Central memory CD8-positive, alpha-beta T cell (primary cell): ENCODE measurements at regions not wholly inside any gene's neighbourhood (a gene's known extent, or its start where the extent isn't known, plus 50 kb on each side); places are given as distances from the start of the nearest gene placed in this dataset.

ENCODE experiments used
- ATAC-seq: fragments of 150-1000 bp; cut with Tn5 transposase; replicated peaks from 2 replicates; pipeline ENCODE4 v1.10.0; 2022; ENCODE audit warnings: mild to moderate bottlenecking, moderate FRiP score, moderate number of reproducible peaks; ENCODE audit not compliant: poor library complexity, severe bottlenecking; ENCODE audit errors: extremely low read depth
- DNase-seq, 2 donors: peaks; one replicate each; pipeline ENCODE4 v3.0.0; 2021; ENCODE audit warnings: low spot score in 2 of 2
- H3K27ac Mint-ChIP-seq: one replicate; pipeline ENCODE4 v1.8.0; 2022; ENCODE audit warnings: low read depth, mild to moderate bottlenecking, moderate library complexity, mixed read lengths
- H3K27me3 Mint-ChIP-seq: one replicate; pipeline ENCODE4 v1.8.0; 2022; ENCODE audit warnings: mixed read lengths
- H3K36me3 Mint-ChIP-seq: one replicate; pipeline ENCODE4 v1.8.0; 2022; ENCODE audit warnings: mild to moderate bottlenecking, moderate library complexity, mixed read lengths; ENCODE audit not compliant: insufficient read depth
- H3K4me1 Mint-ChIP-seq: one replicate; pipeline ENCODE4 v1.8.0; 2022; ENCODE audit warnings: mixed read lengths
- H3K4me3 Mint-ChIP-seq: one replicate; pipeline ENCODE4 v1.8.0; 2022; ENCODE audit warnings: mild to moderate bottlenecking, moderate library complexity, mixed read lengths
- H3K9me3 Mint-ChIP-seq: one replicate; pipeline ENCODE4 v1.8.0; 2022; ENCODE audit warnings: mixed read lengths

GRCh38 chr4:153081693-153082092 is 122.5 kb upstream of the TRIM2 start:
- Mint-ChIP-seq H3K4me1 (peaks cover 13% of the 10 kb centered on the region), H3K27me3 (peaks cover 41% of the 10 kb centered on the region), H3K9me3 (no peaks in the 10 kb centered on the region), H3K4me3 (no peak overlapping the region), H3K27ac (no peak overlapping the region), H3K36me3 (peaks cover 1% of the 10 kb centered on the region)
- ATAC-seq = no peak
- no peak for DNase-seq

DNA sequence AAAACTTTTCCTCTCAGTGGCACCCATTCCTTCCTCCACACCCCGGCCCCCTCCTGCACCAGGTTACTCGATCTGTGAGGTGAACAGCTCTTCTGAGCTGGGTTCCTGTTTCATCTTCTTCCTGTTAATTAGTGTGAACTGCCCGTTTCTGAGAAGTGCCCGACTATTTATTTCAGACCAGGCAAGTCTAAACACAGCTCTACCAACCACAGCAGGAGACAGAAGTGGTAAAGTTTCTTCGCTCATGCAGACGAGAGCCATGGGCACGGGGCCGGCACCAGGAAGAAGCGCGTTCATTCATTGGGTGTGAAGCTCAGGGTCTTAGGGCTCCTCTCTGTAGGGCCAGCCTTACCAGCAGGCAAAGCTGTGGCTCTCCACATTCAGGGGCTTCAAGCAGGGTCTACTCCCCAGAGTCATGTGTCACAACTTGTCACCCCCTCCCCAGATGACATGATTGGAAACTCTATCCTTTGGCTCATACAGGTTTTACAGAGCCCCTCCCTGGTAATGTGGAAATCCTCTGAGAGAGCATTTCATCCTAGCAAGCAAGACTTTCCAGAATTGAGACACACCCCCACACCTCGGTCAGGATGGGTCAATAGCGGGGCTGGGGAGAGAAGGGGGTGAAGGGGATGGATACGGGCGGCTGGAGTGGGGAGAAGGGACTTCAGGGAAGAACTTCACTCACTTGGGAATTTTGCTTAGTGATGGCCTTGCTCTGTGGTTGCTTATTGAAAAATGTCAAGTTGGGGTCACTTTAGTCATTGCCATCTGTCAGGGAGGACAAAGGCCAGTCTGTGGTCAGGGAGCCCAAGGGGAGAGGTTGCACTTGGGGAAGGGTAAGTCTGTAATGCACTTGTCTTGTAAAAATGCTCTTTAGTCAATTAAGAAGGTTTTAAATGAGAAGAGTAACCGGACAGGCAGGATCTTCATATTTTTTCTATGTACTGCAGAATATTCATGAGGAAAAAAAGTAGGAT is 121.6 kb upstream of the TRIM2 start:
- H3K36me3 Mint-ChIP-seq = peaks cover 1% of the 10 kb centered on the region
- no peak overlapping the region for H3K4me3 Mint-ChIP-seq
- no peaks in the 10 kb centered on the region for H3K9me3 Mint-ChIP-seq
- DNase-seq = no peak
- H3K27ac Mint-ChIP-seq = no peak overlapping the region
- ATAC-seq = no peak
- H3K27me3 Mint-ChIP-seq = peaks cover 41% of the 10 kb centered on the region
- peaks cover 13% of the 10 kb centered on the region for H3K4me1 Mint-ChIP-seq

DNA sequence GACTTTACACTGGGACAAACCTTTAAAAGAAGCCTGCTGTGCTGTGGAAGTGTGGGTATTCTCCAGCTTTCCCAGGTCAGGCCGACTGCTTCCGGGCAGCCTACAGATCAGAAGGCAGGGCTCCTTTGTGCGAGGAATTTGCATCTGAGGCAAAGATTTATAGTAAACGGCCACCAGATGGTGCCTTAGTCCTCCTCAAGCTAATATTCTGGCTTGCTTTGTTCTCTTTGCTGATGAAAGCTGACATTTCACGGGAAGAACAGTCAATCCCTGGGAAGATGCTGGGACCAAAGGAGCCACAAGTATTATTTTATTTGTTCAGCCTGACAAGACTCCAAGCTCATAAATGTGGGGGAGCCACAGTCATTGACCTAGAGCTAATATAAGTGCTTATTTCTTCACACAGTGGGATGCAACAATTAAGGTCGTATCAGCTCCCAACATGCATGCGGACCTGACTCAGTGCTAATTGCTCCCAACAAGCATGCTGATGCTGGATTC is 120.7 kb upstream of the TRIM2 start:
- peaks cover 32% of the 10 kb centered on the region for H3K27me3 Mint-ChIP-seq
- ATAC-seq (no peak), DNase-seq (no peak)
- no peak overlapping the region for H3K27ac Mint-ChIP-seq
- H3K9me3 Mint-ChIP-seq = no peaks in the 10 kb centered on the region
- H3K36me3 Mint-ChIP-seq = peaks cover 1% of the 10 kb centered on the region
- H3K4me1 Mint-ChIP-seq = peaks cover 13% of the 10 kb centered on the region
- H3K4me3 Mint-ChIP-seq = no peak overlapping the region

- Mint-ChIP-seq H3K4me1 (peaks cover 13% of the 10 kb centered on the region), H3K27ac (no peak overlapping the region), H3K27me3 (peaks cover 23% of the 10 kb centered on the region), H3K36me3 (peaks cover 1% of the 10 kb centered on the region), H3K9me3 (no peaks in the 10 kb centered on the region), H3K4me3 (no peak overlapping the region)
- DNase-seq (no peak), ATAC-seq (no peak)
Measured at GRCh38 chr4:153084224-153084979, 119.8 kb upstream of the TRIM2 start.

DNA sequence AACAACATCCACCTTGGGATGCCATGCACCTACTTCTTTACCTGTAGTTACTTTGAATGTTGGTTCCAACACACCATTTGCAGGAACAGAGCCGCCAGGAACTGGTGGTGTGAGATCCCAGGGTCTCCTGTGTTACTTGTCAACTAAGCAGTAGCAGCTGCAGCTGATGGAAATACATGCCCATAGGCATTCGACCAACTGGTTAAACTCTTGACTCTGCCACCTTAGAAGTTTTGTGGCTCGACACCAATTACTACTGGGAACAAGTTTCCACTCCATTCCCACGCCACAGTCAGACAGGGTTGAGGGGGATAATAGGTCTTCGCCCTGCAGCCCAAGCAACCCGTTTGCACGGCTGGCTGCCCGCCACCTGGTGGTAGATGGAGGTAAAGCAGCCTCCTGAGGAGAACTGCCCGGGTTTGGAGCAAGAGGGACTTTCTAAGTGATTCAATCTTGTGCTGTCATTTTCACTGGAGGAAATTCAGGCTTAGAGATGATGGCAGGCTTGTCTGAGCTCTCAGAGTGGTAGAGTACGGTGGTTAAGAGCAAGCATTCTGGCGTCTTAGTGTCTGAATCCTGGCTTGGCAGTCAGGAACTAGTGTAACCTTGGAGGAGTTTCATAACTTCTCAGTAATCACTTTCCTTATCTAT is 119.1 kb upstream of the TRIM2 start:
- peaks cover 1% of the 10 kb centered on the region for H3K36me3 Mint-ChIP-seq
- H3K4me1 Mint-ChIP-seq = peaks cover 13% of the 10 kb centered on the region
- peak; percentile 68 to 78 for DNase-seq
- ATAC-seq = peak; percentile 62
- H3K27ac Mint-ChIP-seq = peak overlapping the region; percentile 52
- no peaks in the 10 kb centered on the region for H3K9me3 Mint-ChIP-seq
- H3K4me3 Mint-ChIP-seq = no peak overlapping the region
- H3K27me3 Mint-ChIP-seq = peaks cover 19% of the 10 kb centered on the region

- no peak for ATAC-seq
- peaks cover 7% of the 10 kb centered on the region for H3K4me1 Mint-ChIP-seq
- no peaks in the 10 kb centered on the region for H3K36me3 Mint-ChIP-seq
- H3K27ac Mint-ChIP-seq = no peak overlapping the region
- no peak for DNase-seq
- no peak overlapping the region for H3K4me3 Mint-ChIP-seq
- no peaks in the 10 kb centered on the region for H3K9me3 Mint-ChIP-seq
- peaks cover 6% of the 10 kb centered on the region for H3K27me3 Mint-ChIP-seq
Measured at GRCh38 chr4:153087671-153088194, 116.5 kb upstream of the TRIM2 start.

DNA sequence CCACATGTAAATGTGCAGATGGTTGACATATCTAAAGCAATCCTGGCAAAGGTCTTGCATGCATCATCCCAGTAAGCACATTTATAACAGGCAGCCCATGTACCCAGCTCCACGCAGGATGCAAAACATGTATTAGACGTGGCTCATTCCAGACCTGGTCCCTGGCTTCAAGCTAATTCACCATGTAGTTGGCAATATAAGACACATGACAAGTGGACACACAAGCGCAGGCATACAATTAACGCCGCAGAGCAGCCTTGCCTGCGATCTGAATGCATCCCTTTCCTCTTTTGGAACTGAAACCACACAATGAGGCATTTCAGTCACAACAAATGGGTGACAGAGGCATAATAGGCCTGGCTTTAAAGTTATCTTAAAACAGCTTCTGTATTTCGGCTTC is 114.5 kb upstream of the TRIM2 start:
- Mint-ChIP-seq H3K36me3 (no peaks in the 10 kb centered on the region), H3K4me1 (peaks cover 7% of the 10 kb centered on the region), H3K9me3 (no peaks in the 10 kb centered on the region), H3K27me3 (no peaks in the 10 kb centered on the region), H3K27ac (no peak overlapping the region), H3K4me3 (no peak overlapping the region)
- no peak for DNase-seq
- no peak for ATAC-seq

DNA sequence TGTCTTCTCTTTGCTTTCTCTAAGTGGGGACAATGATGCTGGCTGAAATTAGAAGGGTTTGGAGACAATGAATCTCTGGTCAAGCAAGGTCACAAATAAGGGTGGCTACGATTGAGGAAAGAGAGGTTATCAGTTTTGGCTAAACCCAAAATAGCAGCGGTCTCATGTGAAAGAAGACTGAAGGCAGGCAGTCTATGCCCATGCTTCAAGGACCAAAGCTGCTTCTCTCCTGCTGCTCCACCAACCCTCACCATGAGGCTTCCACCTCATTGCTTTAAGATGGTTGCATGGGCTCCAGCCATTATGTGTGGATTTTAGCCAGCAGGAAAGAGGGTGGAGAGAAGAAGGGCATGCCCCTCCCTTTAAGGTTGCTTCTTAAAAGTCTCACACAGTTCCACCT is 114.1 kb upstream of the TRIM2 start:
- no peak overlapping the region for H3K4me3 Mint-ChIP-seq
- H3K27ac Mint-ChIP-seq = no peak overlapping the region
- no peak for ATAC-seq
- no peak for DNase-seq
- no peaks in the 10 kb centered on the region for H3K36me3 Mint-ChIP-seq
- H3K9me3 Mint-ChIP-seq = no peaks in the 10 kb centered on the region
- peaks cover 5% of the 10 kb centered on the region for H3K4me1 Mint-ChIP-seq
- H3K27me3 Mint-ChIP-seq = no peaks in the 10 kb centered on the region

DNA sequence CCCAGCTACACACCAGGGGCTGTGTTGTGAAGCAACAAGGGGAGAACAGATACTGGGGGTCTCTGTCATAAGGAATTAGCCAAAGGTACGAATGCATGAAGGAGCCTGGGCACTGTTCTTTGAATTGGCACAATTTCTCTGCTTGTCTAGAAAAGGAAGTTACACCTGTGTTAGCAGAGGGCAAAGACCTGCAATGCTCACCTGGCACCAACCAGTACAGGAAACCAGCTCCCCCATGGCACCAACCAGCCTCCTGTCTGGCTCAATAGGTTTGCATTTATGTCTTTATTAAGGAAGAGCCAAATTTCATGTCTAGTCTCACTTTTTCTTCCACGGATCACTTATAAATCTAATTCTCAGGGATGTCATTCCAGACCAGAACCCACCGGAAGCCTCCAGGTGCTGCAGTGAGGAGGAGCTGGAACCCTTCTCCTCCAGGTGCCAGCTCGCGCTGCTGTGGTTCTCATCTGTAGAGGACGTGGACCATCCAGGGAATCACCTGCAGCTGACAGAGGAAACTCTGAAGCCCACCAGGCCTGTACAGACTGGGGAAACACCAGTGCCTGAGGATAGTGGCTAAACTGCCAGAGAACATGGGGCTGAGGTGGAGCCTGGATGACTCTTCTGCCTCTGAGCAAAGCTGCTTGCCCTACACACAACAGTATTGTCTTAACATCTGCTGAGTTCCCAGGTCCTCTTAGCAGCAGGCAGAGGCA is 113.4 kb upstream of the TRIM2 start:
- H3K4me3 Mint-ChIP-seq = no peak overlapping the region
- ATAC-seq (no peak), DNase-seq (no peak)
- no peaks in the 10 kb centered on the region for H3K4me1 Mint-ChIP-seq
- H3K27ac Mint-ChIP-seq = no peak overlapping the region
- no peaks in the 10 kb centered on the region for H3K36me3 Mint-ChIP-seq
- H3K9me3 Mint-ChIP-seq = no peaks in the 10 kb centered on the region
- no peaks in the 10 kb centered on the region for H3K27me3 Mint-ChIP-seq

GRCh38 chr4:153093396-153093795 is 110.8 kb upstream of the TRIM2 start:
- ATAC-seq = no peak
- no peaks in the 10 kb centered on the region for H3K27me3 Mint-ChIP-seq

DNA sequence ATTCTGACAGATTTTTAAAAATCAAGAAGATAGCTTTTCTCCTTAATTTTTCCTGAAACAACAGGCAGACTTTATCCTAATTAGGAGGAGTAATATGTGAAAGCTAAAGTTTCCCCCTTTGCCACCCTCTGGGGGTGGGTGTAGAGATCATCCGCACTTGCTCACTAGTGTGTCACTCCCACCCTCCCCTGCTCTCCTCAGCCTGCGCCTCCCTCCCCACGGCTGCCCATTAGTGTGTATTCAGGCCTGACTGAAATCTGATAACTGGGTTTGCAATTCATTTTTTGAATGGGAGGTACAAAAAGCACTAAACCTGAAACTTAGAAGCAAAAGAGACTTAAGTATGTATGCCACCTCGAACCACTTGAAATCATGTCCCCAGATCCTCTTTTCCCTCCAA is 110.4 kb upstream of the TRIM2 start:
- DNase-seq = no peak
- Mint-ChIP-seq H3K27me3 (no peaks in the 10 kb centered on the region), H3K9me3 (no peaks in the 10 kb centered on the region), H3K27ac (no peak overlapping the region), H3K4me1 (no peaks in the 10 kb centered on the region), H3K36me3 (no peaks in the 10 kb centered on the region), H3K4me3 (no peak overlapping the region)
- ATAC-seq = no peak

More at GRCh38 chr4:153093396-153093795, 110.8 kb upstream of the TRIM2 start:
- no peaks in the 10 kb centered on the region for H3K36me3 Mint-ChIP-seq
- DNase-seq = no peak
- H3K9me3 Mint-ChIP-seq = no peaks in the 10 kb centered on the region
- H3K27ac Mint-ChIP-seq = no peak overlapping the region
- no peaks in the 10 kb centered on the region for H3K4me1 Mint-ChIP-seq
- H3K4me3 Mint-ChIP-seq = no peak overlapping the region

- Mint-ChIP-seq H3K9me3 (no peaks in the 10 kb centered on the region), H3K27ac (no peak overlapping the region), H3K4me3 (no peak overlapping the region), H3K36me3 (no peaks in the 10 kb centered on the region), H3K4me1 (no peaks in the 10 kb centered on the region), H3K27me3 (no peaks in the 10 kb centered on the region)
- ATAC-seq (no peak), DNase-seq (no peak)
Measured at GRCh38 chr4:153094435-153094834, 109.8 kb upstream of the TRIM2 start.
